ENCODE measurements at regions not wholly inside any gene's neighbourhood (a gene's known extent, or its start where the extent isn't known, plus 50 kb on each side); places are given as distances from the start of the nearest gene placed in this dataset.
A peak's percentile ranks its signal among the peaks of the same experiment; 100 is the strongest.
"Not testable (repeated sequence)": the region's sequence is repeated elsewhere in the genome, so short reads cannot be mapped to it uniquely, and the experiment has no call there.

DNA sequence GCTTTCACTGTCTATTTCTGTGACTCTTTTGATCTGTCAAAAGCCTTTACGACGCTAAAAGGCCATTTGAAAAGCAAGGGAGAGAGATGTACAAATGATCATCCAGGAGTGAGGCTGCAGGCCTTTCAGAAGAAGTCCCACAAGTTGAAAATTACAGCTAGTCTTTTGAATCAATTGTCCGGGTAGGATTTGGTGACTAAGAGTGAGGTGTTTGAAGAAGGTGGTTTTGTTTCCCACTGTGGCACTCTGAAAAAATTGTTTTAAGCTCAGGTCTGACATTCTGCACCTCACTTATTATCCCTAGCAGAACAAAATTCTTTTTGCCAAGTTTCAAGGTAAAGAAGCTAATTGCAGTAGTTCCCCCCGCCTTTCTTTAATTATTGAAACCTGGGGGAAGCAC lies 50.8 kb upstream of the TMEM108 start:
- no peak for DNase-seq

DNA sequence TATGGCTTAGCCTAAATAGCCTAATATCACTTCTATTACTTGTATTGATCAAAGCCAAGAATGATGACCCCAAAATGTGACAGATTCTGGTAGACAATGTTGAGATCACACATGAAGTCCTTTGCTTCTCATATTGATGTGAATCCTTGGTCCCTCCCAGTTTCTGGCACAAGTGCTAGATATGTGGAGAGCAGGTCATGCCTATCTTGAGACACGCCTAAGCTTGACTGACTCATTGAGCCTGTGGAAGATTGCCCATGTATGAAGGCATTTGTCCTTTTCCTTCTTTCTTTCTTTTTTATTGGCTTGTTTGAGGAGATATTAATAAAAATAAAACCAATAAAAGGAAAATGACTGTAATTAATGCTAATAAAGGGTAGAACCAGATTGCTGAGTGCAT lies 54.0 kb upstream of the TMEM108 start:
- DNase-seq, result no peak

DNA sequence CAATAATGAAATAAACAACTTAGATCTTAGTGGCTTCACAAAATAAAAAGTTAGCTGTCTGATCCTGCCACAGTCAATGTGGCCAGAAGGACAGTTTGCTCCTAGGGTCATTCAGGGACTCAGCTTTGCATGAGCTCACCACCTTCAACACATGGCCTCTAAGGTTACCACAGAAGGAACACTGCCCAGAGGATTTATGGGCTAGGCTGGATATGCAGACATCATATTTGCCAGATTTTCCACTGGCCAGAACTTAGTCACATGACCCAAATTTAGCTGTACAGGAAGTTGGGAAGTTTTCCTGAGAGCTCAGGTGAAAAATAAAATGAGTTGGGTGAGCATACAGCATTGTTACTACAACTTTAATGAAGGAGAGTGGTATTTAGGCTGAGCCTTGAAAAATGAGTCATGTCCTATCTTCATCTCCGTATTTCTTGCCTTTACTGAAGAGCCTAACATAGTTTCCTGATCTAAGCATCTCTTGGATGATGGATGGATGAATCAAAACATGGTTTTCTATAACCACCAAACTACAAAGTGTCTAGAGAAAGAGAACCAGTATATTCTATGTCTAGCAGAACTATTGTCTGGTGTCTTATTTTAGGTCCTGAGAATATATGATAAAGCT lies 54.9 kb upstream of the TMEM108 start:
- DNase-seq, result no peak

DNA sequence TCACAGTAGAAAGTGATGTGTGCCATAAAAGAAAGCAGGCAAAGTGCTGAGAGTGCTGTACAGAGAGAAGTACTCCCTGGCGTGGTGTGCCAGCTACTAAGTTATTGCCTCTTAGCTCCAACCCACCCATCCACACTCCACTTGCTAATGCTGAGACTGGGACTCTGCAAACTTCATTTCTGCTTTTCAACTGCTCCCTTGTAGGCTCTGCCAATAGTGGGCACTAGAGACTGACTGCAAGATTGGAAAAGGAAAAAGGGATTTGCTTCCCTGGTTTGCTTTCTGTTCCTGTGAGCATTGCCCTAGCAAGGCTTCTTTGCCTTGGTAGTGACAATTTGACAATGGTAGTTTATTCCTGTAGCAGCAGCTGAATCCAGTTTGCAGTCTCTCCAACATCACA lies 56.5 kb upstream of the TMEM108 start:
- peak; percentile 2 for DNase-seq

DNA sequence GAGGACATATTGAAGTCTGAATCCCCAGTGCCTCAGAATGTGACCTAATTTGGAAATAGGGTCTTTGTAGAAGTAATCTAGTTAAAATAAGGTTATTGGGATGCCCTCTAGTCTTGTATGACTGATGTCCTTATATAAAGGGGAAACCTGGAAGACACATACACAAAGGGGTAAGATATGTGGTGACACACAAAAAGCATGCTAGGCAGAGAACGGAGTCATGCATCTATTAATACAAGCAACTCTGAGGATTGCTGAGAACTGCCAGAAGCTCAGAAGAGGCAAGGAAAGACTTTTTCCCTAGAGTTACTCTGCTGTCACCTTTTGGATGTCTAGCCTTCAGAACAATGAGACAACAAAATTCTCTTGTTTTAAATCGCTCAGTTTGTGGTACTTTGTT lies 58.1 kb upstream of the TMEM108 start:
- no peak for DNase-seq

DNA sequence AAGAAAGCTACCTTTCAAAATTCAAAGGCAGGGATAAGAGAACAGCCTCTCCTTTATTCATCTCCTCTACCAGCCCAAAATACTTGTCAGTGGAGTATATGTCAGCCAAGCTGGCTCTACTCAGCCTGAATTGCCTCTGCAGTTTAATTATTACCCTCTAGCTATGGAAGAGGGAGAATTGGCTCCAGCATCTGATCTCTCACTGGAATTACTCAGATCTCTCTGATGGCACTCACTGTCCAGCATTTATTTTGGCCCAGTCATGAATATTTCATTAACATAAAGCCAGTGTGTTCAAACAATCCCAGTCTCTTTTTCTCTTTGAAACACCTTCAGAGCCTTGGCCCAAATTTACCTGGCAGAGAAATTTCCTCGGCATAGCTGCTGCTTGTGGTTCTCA lies 58.6 kb upstream of the TMEM108 start:
- DNase-seq, result no peak

DNA sequence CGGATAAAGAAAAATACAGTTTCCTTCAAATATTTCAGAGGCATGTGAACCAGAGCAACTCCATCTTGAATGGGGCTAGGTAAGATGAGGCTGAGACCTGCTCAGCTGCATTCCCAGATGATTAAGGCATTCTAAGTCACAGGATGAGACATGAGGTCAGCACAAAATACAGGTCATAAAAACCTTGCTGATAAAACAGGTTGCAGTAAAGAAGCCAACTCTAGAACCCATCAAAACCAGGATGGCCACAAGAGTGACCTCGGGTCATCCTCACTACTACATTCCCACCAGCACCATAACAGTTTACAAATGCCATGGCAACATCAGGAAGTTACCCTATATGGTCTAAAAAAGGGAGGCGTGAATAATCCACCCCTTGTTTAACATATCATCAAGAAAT lies 59.2 kb upstream of the TMEM108 start:
- not testable (repeated sequence) for DNase-seq

DNA sequence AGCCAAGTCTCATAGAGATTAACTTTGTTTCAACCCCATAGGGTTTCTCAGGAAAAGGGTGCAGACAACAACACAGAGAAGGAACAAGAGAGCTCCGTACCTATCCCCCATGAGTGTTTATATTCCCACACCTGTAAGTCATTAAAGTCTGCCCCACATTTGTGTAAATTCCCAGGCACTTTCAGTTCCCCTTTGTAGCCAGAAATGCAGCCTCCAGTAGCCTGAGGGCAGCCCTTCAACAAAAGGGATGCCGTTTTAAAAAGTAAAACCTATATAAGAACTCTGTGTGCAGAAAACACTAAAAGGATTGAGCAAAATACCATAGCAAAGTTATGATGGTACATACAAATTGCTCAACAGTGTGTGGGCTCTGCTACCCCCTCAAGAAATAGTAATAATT lies 59.7 kb upstream of the TMEM108 start:
- no peak for DNase-seq

DNA sequence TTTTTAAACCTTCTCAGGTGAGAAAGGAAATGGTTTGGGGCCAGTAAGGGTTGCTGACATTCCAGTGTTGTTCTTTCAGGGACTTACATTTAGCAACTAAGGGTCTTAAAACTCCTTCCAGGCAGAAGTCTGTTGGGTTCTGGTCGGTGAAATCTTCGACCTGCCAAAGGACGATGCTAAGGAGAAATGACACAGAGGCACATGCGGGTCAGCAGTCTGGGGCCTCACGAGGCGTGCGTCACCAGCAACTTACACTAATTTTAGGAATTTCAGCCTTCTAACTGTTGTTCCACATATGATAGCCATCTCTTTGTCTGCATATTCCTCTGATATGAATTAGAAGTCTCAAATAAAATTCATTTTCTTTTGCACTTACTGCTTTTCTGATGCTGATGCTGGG lies 64.1 kb upstream of the TMEM108 start:
- no peak for DNase-seq

DNA sequence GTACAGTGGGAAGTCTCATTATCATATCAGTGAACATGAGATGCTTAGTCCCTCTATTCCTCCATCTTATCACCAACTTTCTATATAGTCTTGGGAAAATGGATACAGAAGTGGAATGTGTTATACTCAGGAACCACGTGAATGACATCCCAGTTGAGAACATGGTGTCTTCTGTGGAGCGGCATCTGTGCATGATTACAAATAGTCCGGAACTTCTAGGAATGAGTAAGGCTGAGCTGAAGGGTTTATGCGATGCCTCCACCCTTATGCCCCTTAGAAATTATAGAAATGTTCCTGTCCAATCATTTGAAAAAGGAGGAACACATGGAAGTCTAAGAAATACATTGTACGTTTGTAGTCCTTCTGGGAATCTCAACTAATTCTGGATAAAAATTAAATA lies 64.8 kb upstream of the TMEM108 start:
- DNase-seq, result no peak

DNA sequence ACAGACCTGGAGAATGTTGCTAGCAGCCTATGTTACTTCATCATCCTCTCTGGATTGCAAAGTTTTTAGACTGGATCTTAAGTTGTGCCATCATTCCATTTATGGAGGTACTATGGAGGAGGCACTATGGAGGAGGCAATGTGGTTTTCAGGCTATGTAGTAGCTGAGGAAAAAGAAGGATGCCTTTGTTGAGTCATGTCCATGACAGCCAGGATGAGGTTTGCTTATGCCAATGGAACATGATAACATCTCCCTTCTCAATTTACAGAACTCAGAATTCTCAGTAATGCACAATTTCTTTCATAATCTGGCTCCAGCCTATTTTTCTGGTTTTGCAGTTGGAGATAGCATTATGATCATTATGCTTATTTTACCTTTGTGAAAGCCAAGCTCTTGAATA lies 65.9 kb upstream of the TMEM108 start:
- no peak for DNase-seq

DNA sequence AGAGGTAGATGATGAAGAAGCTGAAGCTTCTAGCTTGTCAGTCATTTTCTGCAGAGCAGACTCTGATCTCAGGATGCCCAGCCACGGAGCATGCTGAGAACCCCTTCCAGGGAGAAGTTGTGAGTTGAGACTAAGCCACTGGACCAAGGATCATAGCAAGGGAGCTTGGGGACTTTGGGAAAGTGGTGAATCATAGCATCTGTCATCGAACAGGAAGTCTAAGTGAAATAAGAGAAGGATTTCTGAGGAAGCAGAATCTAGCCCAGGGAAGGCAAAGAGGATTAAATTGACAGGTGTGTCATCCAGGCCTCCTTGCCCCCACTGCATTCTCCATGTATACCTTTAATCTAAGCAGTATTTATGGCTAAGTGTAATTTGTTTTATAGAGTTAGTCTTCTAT lies 71.8 kb upstream of the TMEM108 start:
- peak; percentile 74 for DNase-seq

DNA sequence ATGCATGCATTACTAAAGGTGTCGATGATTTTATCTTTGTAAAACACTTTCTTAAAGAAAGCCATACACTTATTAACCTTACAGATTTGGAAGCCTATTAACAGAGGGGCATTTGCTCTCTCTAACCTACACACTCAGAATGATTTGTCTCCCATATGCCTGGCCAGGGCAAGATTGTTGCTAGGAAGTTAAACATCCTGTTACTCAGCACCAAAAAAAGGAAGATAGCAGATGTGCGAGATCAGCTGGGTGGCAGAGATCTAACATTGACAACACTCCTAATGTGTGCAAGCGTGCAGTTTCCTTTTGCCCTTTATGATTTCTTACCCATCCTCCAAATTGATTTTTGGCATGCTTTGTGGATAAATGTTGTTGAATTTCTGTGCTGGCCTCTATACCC lies 73.9 kb upstream of the TMEM108 start:
- peak; percentile 6 for DNase-seq

DNA sequence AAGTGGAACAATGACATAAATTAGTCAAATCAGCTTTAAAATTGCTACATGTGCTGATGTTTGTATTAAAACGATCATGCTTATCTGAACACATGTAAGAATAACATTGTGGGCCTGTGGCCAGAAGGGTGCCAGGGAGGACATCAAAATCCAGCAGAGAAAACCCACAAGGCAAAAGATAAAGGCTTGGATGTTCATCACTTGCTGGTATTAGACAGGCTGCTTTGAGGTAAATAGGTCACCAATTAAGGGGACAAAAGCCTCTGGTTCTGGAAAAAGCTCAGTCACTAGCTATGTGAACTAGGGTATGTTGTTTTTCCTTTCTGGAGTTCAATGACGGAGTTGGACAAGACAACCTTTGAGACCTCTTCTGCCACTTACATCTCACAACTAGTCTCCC lies 74.4 kb upstream of the TMEM108 start:
- no peak for DNase-seq

DNA sequence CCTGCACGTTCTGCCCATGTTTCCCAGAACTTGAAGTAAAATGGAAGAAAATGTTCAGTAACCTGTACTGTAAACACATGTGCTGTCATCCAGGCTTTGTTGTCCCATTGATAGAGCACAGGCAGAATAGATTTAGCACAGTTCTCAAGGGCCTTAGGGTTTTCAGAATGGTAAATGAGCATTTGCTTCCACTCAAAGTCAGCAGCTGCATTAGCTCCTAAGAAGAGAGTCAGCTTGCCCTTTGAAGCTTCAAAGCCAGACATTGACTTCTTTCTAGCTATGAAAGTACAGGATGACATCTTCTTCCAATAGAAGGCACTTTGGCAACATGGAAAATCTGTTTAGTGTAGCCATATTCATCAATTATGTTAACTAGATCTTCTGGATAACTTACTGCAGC lies 76.2 kb upstream of the TMEM108 start:
- DNase-seq, result no peak

DNA sequence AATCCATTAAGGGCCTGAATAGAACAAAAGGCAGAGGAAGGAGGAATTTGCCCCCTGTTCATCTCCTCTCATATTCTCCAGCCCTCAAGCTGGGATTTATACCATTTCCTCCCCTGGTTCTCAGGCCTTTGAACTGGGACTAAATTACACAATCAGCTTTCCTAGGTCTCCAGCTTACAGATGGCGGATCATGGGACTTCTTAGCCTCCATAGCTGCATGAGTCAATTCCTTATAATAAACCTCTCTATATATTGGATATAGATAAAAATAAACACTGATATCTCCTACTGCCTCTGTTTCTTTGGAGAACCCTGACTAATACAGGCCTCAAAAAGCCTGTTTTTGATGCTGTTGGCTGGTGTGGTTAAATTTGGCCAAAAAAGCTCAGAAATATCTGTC lies 84.5 kb upstream of the TMEM108 start:
- DNase-seq, result no peak

DNA sequence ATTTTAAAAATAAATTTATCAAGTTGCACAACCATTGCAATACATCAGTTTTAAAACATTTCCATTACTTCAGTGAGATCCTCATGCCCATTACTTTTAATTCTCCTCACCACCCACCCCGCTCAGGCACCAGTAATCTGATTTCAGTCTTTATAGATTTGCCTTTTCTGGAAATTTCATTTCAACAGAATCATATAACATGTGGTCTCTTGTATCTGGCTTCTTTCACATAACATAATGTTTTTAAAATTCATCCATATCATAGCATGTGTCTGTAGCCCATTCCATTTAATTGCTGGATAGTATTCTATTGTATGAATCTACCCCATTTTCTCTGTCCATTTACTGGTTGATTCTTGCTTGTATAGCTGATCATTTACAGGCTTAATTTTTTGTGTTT lies 110.3 kb upstream of the TMEM108 start:
- no peak for DNase-seq

DNA sequence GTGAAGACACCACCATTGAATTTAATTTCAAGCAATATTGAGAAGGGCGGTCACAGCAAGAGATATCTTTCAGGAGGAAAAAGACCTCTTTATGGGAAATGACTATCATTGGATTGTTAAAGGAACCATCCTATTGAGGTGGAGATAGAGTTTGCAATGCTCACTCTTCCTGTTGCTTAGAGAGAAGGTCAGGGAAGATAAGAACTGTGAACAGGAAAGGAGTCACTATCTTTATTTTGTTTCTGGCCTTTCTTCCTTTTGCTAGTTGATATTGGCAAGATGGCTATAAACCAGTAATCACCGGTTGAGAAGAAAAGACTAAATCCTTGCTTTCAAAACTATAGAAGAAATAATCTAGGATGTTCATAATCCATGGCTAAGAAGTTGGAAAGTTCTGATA lies 112.1 kb upstream of the TMEM108 start:
- DNase-seq, result no peak

DNA sequence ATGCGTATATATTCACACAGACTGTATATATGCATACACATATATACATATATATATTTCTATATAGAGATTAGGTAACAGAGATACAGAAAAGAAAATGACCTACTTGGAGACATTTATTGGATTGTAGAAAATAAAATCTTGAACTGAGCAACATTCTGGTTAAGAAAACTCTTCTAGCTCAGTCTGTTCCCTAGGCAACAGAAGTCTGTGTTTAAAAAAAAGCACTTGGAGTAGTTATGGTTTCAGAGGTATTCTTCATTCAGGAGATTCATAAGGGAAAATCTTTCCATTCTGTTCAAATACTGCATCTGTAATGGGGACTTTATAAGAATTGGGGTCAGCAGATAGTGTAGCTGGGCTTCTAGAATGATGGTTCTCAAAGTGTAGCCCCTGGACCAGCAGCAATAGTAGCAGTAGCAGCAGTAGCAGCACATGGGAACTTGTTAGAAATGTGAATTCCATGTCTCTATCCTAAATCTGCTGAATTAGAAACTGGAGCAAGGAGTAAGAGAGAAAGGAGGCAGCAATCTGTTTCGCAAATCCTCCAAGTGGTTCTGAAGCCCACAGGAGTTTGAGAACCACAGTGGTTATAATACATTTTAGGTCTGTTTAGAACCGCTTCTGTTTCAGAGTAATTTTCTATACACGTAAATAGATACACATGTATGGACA lies 112.8 kb upstream of the TMEM108 start:
- DNase-seq, result no peak

DNA sequence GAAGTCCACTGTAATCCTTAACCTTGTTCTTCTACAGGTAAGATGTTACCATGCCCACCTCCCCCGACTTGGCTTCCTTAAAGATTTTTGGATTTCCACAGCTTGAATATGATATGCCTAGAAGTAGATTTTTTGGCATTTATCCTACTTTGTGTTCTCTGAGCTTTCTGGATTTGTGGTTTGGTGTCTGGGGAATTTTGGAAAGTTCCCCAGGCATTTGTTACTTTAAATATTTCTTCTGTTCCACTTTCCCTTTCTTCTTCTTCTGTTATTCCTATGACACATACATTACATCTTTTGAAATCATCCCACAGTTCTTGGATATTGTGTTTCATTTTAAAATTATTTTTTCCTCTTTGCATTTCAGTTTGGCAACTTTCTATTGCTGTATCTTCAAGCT lies 122.1 kb upstream of the TMEM108 start:
- DNase-seq, result no peak

DNA sequence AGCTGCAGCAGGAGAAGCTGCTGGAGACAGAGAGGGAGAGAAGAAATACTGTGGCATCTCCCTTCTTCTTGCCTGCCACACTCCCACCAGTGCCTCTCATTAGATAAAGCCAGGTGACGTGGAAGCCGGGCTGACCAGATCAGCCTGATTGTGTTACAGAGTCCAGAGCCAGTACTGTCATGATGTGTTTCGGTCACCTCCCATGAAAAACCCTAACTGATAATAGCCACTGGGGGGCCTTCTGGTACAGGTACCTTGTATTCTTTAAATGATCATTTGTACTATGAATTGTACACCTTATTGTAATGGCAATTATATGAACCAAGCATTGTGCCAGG lies 125.8 kb upstream of the TMEM108 start:
- DNase-seq, result no peak

DNA sequence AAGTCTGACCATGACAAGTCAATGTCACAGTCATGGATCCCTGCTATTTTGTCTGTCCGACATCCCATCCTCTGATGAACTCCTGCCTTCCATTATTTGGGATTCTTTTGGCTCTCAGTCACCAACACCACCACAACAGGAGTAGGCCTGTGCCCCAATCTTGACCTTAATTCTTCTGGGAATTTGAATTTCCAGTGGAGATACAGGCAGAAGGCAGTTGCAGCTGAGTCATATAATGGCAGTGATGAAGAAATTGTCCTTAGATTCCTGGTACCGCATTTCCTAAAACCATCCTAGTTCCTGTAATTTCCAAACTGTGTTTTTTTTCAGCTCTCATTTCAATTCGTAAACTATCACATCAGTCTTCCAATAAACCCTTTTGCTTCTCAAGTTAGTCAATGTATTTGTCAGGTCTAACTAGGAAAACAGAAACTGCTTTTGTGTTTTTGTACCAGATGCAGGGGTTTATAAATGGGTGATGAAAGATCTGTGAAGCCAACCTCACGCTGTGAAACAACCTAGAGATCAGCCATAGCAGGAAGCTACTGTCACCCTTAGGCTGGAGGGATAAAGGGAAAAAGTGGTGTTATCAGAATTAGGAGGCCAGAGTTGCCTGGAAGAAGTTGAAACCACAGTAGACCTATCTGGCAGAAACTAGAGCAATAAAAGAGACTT lies 126.3 kb upstream of the TMEM108 start:
- DNase-seq, result no peak

DNA sequence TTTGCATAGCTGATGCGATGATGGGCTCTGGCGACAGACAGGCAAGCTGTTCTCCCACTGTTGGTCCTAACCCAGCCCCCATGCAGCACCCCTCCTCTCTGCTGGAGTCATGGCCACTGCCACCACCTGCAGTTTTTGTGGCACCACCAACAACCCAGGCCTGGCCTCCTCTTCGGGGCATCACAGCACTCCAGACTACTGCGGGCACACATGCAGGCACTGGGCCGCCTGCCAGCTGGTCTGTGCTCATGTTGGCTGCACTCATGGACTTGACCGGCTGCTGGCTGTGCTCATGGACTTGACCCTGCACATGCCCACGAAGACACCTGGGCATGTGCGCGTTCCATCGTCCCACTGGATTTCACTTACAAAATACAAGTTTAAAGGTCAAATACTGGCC lies 130.9 kb upstream of the TMEM108 start:
- DNase-seq, result no peak

DNA sequence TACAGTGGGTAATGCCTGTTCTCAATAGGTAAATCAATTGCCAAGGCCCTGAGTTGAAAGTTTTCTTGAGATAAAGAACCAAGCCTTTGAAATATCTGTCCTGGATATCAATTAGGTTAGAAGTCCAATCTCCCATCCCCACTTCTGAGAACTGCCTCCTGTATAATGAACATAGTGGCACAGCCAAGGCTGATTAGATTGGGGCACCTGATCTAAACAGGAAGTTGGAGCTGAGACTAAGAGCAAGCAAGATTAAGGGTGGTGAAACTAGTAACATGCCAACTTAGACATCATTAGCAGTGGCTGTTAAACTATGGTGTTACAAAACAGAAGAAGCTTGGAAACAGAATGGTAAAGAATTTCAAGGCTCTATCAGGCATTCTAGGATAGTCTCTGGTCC lies 137.7 kb upstream of the TMEM108 start:
- no peak for DNase-seq

DNA sequence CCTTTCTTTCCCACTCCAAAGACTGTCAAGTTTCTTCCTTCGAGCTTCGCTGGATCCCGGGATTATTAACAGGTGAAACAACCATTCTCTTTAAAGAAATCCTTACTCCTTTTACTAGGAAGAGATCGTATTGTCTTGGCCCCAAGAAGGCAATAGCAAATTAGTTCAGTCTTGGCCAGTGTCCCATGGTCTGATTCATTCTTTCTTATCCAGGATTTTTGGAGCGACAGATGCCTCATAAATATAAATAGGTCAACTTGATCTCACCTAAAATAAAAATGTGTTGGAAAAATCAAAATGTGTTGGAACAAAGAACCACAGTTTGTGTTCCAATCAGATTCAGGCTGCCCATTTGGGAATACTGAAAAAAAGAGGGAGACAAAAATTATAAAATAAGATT lies 140.1 kb upstream of the TMEM108 start:
- no peak for DNase-seq

Measured in DMS53 (cell line).